Ovary (tissue), 7 donors: ENCODE measurements at regions not wholly inside any gene's neighbourhood (a gene's known extent, or its start where the extent isn't known, plus 50 kb on each side); places are given as distances from the start of the nearest gene placed in this dataset.
"Not testable (repeated sequence)": the region's sequence is repeated elsewhere in the genome, so short reads cannot be mapped to it uniquely, and the experiment has no call there.

Source experiments
- DNase-seq, 5 donors: peaks; one replicate each; pipeline ENCODE4 v3.0.0-alpha.2; 2019 to 2020
- H3K27ac ChIP-seq, 2 donors: fragments of 200-600 bp; one replicate each; pipeline versions ENCODE4 v1.5.1 to v1.8.0; 2019 to 2022
- H3K27me3 ChIP-seq: fragments of 200-600 bp; one replicate; pipeline ENCODE4 v1.8.0; 2022
- H3K36me3 ChIP-seq: fragments of 200-600 bp; sonication (generic); one replicate; pipeline ENCODE4 v1.5.1; 2019
- H3K4me1 ChIP-seq: one replicate; pipeline ENCODE4 v1.8.1; 2013; ENCODE audit warnings: mild to moderate bottlenecking, moderate library complexity; ENCODE audit not compliant: insufficient read depth
- H3K4me3 ChIP-seq: fragments of 200-600 bp; sonication (generic); one replicate; pipeline ENCODE4 v1.5.1; 2017
- H3K9me3 ChIP-seq, 2 donors: fragments of 200-600 bp in 1 of 2; sonication (generic) in 1 of 2; one replicate each; pipeline versions ENCODE4 v1.5.1 to v1.8.1; 2013 to 2019; ENCODE audit warnings: mild to moderate bottlenecking in 1 of 2, moderate library complexity in 1 of 2
- CTCF ChIP-seq, 3 donors: fragments of 450-650 bp in 2 of 3; fragments of 200-600 bp in 1 of 3; IDR thresholded peaks; one replicate each; pipeline versions ENCODE4 v1.5.1 to v1.8.0; 2016 to 2022; ENCODE audit warnings: antibody characterized with exemption in 3 of 3, mild to moderate bottlenecking in 1 of 3
- EP300 ChIP-seq: sonication (generic); formaldehyde crosslinking; IDR thresholded peaks from one replicate; pipeline ENCODE4 v1.6.1; 2017; ENCODE audit warnings: antibody characterized with exemption
- POLR2A ChIP-seq: fragments of 450-650 bp; IDR thresholded peaks from one replicate; pipeline ENCODE4 v1.6.1; 2017; ENCODE audit warnings: antibody characterized with exemption, mild to moderate bottlenecking, moderate library complexity
- WGBS, 3 donors: extraction: QIAGEN DNeasy Blood & Tissue Kit in 1 of 3; methylation state at CpG; one replicate each; pipeline versions ENCODE4 v1.1.5 to v1.1.7; 2013 to 2017; 5-methylcytosine and 5-hydroxymethylcytosine counted together
- intact Hi-C, 4 donors: fragments of 100-400 bp; cut with DNase I; formaldehyde crosslinking; loops; one replicate each; pipeline versions ENCODE4 v1.11.0 to v1.15.1; 2022 to 2023
- donor health status: DM: no; HTN: no; CAD: no; lungs with moderate emphysema.
- donor health status: DM: no; HTN: no; CAD: no.
- donor health status: Bipolar disorder and iron deficiency.
- donor health status: DM: no; HTN: no; CAD: no.
- donor health status: DM: yes; HTN: yes; CAD: no.

- WGBS, 3 donors: 42 to 78% (median 46%) methylated on average over 2 of the region's 2 CpGs
- Histone ChIP-seq H3K27ac (no peak overlapping the region), H3K4me1 (no peaks in the 10 kb centered on the region), H3K27me3 (no peaks in the 10 kb centered on the region), H3K36me3 (no peaks in the 10 kb centered on the region), H3K4me3 (no peak overlapping the region), H3K9me3 (no peaks in the 10 kb centered on the region)
- DNase-seq: no peak
- TF ChIP-seq EP300 (no peak), POLR2A (no peak), CTCF (IDR thresholded peaks at IDR 0.05) (no peak)
- intact Hi-C loops: no loop called here
These were observed 287.0 kb upstream of the SGCG start for GRCh38 chr13:22893777-22894176.

- TF ChIP-seq EP300 (no peak), POLR2A (no peak), CTCF (IDR thresholded peaks at IDR 0.05) (no peak)
- no peaks in the 10 kb centered on the region for H3K27me3 ChIP-seq
- WGBS, 3 donors: 92 to 93% (median 92%) methylated on average over 39 of the region's 39 CpGs
- no peak overlapping the region for H3K27ac ChIP-seq
- no peak for DNase-seq
- no peaks in the 10 kb centered on the region for H3K4me1 ChIP-seq
- H3K4me3 ChIP-seq: no peak overlapping the region
- no peaks in the 10 kb centered on the region for H3K36me3 ChIP-seq
- no peaks in the 10 kb centered on the region for H3K9me3 ChIP-seq
- intact Hi-C loops: no loop called here
These were observed 283.0 kb upstream of the SGCG start for GRCh38 chr13:22897571-22898314.

GRCh38 chr13:22900416-22900951 is 280.3 kb upstream of the SGCG start:
- not testable (repeated sequence) for DNase-seq

DNA sequence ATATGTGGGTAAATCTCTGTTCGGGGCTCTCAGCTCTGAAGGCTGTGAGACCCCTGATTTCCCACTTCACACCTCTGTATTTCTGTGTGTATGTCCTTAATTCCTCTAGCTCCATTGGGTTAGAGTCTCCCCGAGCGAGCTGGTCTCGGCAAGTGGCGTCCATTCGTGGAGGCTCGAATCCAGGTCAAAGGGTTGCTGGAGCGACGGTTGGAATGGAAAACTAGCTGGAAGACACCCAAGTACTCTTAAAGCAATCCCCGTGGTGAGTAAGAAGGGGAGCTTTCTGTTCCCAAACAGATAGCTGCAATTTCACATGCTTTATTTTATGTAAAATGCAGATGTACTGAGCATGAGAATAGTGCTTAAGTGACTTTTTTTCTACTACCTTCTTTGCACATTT is 277.5 kb upstream of the SGCG start:
- no peak for DNase-seq
- H3K9me3 ChIP-seq: no peaks in the 10 kb centered on the region
- no peak overlapping the region for H3K4me3 ChIP-seq
- WGBS, 3 donors: 80 to 90% (median 81%) methylated on average over 10 of the region's 10 CpGs
- H3K27me3 ChIP-seq: no peaks in the 10 kb centered on the region
- no peak overlapping the region for H3K27ac ChIP-seq
- no peaks in the 10 kb centered on the region for H3K4me1 ChIP-seq
- intact Hi-C loops: no loop called here
- H3K36me3 ChIP-seq: no peaks in the 10 kb centered on the region
- TF ChIP-seq EP300 (no peak), CTCF (IDR thresholded peaks at IDR 0.05) (no peak), POLR2A (no peak)

More at GRCh38 chr13:22900416-22900951, 280.3 kb upstream of the SGCG start:
- H3K36me3 ChIP-seq, H3K9me3 ChIP-seq, H3K27ac ChIP-seq, H3K4me1 ChIP-seq, H3K27me3 ChIP-seq, intact Hi-C loops, H3K4me3 ChIP-seq: not testable (repeated sequence)
- 92 to 97% (median 93%) methylated on average over 23 to 28 of the region's 28 CpGs for WGBS, 3 donors

GRCh38 chr13:22903925-22904324 is 276.9 kb upstream of the SGCG start:
- H3K27me3 ChIP-seq: no peaks in the 10 kb centered on the region
- H3K4me3 ChIP-seq: no peak overlapping the region
- no peaks in the 10 kb centered on the region for H3K4me1 ChIP-seq
- no peaks in the 10 kb centered on the region for H3K36me3 ChIP-seq
- H3K27ac ChIP-seq: no peak overlapping the region
- no peak for TF ChIP-seq POLR2A
- no peak for TF ChIP-seq EP300
- no peaks in the 10 kb centered on the region for H3K9me3 ChIP-seq
- intact Hi-C loops: no loop called here
- DNase-seq: no peak
